H1 (cell line): ENCODE measurements at regions not wholly inside any gene's neighbourhood (a gene's known extent, or its start where the extent isn't known, plus 50 kb on each side); places are given as distances from the start of the nearest gene placed in this dataset.

ENCODE experiments used
- CTCF ChIA-PET: fragments of 300-600 bp; sonication (Branson Sonifier 250); formaldehyde crosslinking; loops from one replicate; lab custom pipeline; 2021; ENCODE audit not compliant: partially characterized antibody; lab: Charles Lee
- POLR2A ChIA-PET: fragments of 300-600 bp; sonication (Branson Sonifier 250); formaldehyde crosslinking; loops from one replicate; lab custom pipeline; 2021; ENCODE audit warnings: inconsistent platforms; ENCODE audit not compliant: partially characterized antibody; lab: Charles Lee
- DNase-seq, 2 experiments: peaks; one replicate each; pipeline versions ENCODE4 v3.0.0 to v3.0.0-alpha.2; 2010 to 2022; ENCODE audit warnings: low spot score in 2 of 2, low read depth in 1 of 2, mixed read lengths in 1 of 2
- FAIRE-seq: peaks from 2 replicates; lab custom pipeline; 2011; peaks lifted over from hg19 to GRCh38; lab: Jason Lieb, UNC
- H2AFZ ChIP-seq: 2 replicates; pipeline ENCODE4 v1.8.1; 2012; ENCODE audit warnings: low read length, inconsistent platforms
- H2AK5ac ChIP-seq: 2 replicates; pipeline ENCODE4 v1.6.1; 2013; ENCODE audit warnings: low read depth, low read length
- H2BK120ac ChIP-seq: replicated peaks from 2 replicates; pipeline ENCODE3; 2013; ENCODE audit warnings: low read depth, low read length, inconsistent platforms
- H2BK12ac ChIP-seq: 2 replicates; pipeline ENCODE4 v1.6.1; 2013; ENCODE audit warnings: low read depth, low read length
- H2BK15ac ChIP-seq: 2 replicates; pipeline ENCODE4 v1.6.1; 2013; ENCODE audit warnings: low read length
- H2BK20ac ChIP-seq: 2 replicates; pipeline ENCODE4 v1.6.1; 2013; ENCODE audit warnings: low read length
- H2BK5ac ChIP-seq: 2 replicates; pipeline ENCODE4 v1.6.1; 2013; ENCODE audit warnings: low read depth, low read length
- H3K14ac ChIP-seq: 2 replicates; pipeline ENCODE4 v1.6.1; 2013; ENCODE audit warnings: inconsistent platforms; ENCODE audit not compliant: insufficient read length
- H3K18ac ChIP-seq: 2 replicates; pipeline ENCODE4 v1.6.1; 2013; ENCODE audit warnings: low read length; ENCODE audit errors: extremely low read depth
- H3K23ac ChIP-seq: 2 replicates; pipeline ENCODE4 v1.6.1; 2013; ENCODE audit warnings: inconsistent platforms; ENCODE audit not compliant: insufficient read length
- H3K23me2 ChIP-seq: 2 replicates; pipeline ENCODE4 v1.6.1; 2013; ENCODE audit warnings: low read depth, low read length
- H3K27ac ChIP-seq: 2 replicates; pipeline ENCODE4 v1.6.1; 2011; ENCODE audit warnings: low read depth, low read length, inconsistent platforms
- H3K27me3 ChIP-seq, 4 experiments: replicated peaks in 1 of 4; 1 replicate in 1 of 4; 2 replicates in 3 of 4; pipeline versions ENCODE4 v1.6.1 to v1.8.1; 2011 to 2013; ENCODE audit warnings: low read length in 3 of 4, mild to moderate bottlenecking in 3 of 4, inconsistent platforms in 2 of 4, mixed read lengths in 2 of 4, moderate library complexity in 1 of 4; ENCODE audit not compliant: control insufficient read depth in 3 of 4, insufficient read depth in 3 of 4; ENCODE audit errors: extremely low read depth in 1 of 4
- H3K36me3 ChIP-seq, 4 experiments: 2 replicates each; pipeline versions ENCODE4 v1.6.1 to v1.8.1; 2011 to 2013; ENCODE audit warnings: mild to moderate bottlenecking in 4 of 4, low read length in 3 of 4, moderate library complexity in 2 of 4, control low read depth in 1 of 4, inconsistent platforms in 1 of 4; ENCODE audit not compliant: insufficient read depth in 4 of 4, control insufficient read depth in 2 of 4
- H3K4ac ChIP-seq: replicated peaks from 2 replicates; pipeline ENCODE3; 2013; ENCODE audit warnings: low read length, low read depth, mixed read lengths, inconsistent platforms; ENCODE audit not compliant: insufficient read length
- H3K4me1 ChIP-seq, 4 experiments: replicated peaks in 1 of 4; 1 replicate in 1 of 4; 2 replicates in 3 of 4; pipeline versions ENCODE4 v1.6.1 to v1.8.1; 2011 to 2013; ENCODE audit warnings: low read length in 3 of 4, inconsistent platforms in 2 of 4, mixed read lengths in 1 of 4; ENCODE audit not compliant: insufficient read depth in 4 of 4, control insufficient read depth in 3 of 4
- H3K4me2 ChIP-seq, 2 experiments: 2 replicates each; pipeline versions ENCODE4 v1.6.1 to v1.8.1; 2011 to 2013; ENCODE audit warnings: low read depth in 2 of 2, low read length in 2 of 2, control low read depth in 1 of 2, inconsistent platforms in 1 of 2, mild to moderate bottlenecking in 1 of 2; ENCODE audit not compliant: insufficient read depth in 1 of 2
- H3K4me3 ChIP-seq, 4 experiments: fragments of 200-600, 300-600 bp in 1 of 4; sonication (generic), shearing (Covaris generic), sonication (Bioruptor Twin) in 1 of 4; 2 replicates each; pipeline versions ENCODE4 v1.5.1 to v1.8.1; 2011 to 2016; ENCODE audit warnings: low read length in 4 of 4, low read depth in 3 of 4, control low read depth in 2 of 4, inconsistent platforms in 2 of 4, mild to moderate bottlenecking in 2 of 4, mixed read lengths in 1 of 4, moderate library complexity in 1 of 4; ENCODE audit not compliant: insufficient read depth in 2 of 4; ENCODE audit errors: extremely low read depth in 1 of 4
- H3K56ac ChIP-seq: replicated peaks from 2 replicates; pipeline ENCODE3; 2013; ENCODE audit warnings: low read depth, mild to moderate bottlenecking, mixed read lengths, low read length, inconsistent platforms; ENCODE audit not compliant: insufficient read length
- H3K79me1 ChIP-seq: 2 replicates; pipeline ENCODE4 v1.6.1; 2013; ENCODE audit warnings: low read depth, low read length, control low read depth
- H3K79me2 ChIP-seq, 2 experiments: 2 replicates each; pipeline versions ENCODE4 v1.6.1 to v1.8.1; 2012 to 2013; ENCODE audit warnings: low read length in 2 of 2, mild to moderate bottlenecking in 2 of 2, inconsistent platforms in 1 of 2; ENCODE audit not compliant: insufficient read depth in 2 of 2, control insufficient read depth in 1 of 2
- H3K9ac ChIP-seq, 4 experiments: replicated peaks in 1 of 4; 1 replicate in 1 of 4; 2 replicates in 3 of 4; pipeline versions ENCODE4 v1.6.1 to v1.8.1; 2011 to 2013; ENCODE audit warnings: low read depth in 3 of 4, low read length in 3 of 4, control low read depth in 2 of 4, mild to moderate bottlenecking in 2 of 4, moderate library complexity in 2 of 4, inconsistent platforms in 1 of 4; ENCODE audit errors: extremely low read depth in 1 of 4
- H3K9me3 ChIP-seq, 2 experiments: 2 replicates each; pipeline versions ENCODE4 v1.6.1 to v1.8.1; 2012 to 2013; ENCODE audit warnings: mild to moderate bottlenecking in 2 of 2, moderate library complexity in 2 of 2, control low read depth in 1 of 2, inconsistent platforms in 1 of 2, low read depth in 1 of 2, low read length in 1 of 2, mixed read lengths in 1 of 2; ENCODE audit not compliant: insufficient read depth in 2 of 2
- H4K20me1 ChIP-seq, 2 experiments: replicated peaks in 1 of 2; 2 replicates each; pipeline versions ENCODE3 to v1.8.1; 2011 to 2013; ENCODE audit warnings: inconsistent platforms in 2 of 2, low read length in 2 of 2, mild to moderate bottlenecking in 1 of 2; ENCODE audit not compliant: insufficient read depth in 2 of 2, control insufficient read depth in 1 of 2
- H4K5ac ChIP-seq: 2 replicates; pipeline ENCODE4 v1.6.1; 2013; ENCODE audit warnings: low read length, low read depth, mixed read lengths, inconsistent platforms; ENCODE audit not compliant: insufficient read length
- H4K8ac ChIP-seq: 2 replicates; pipeline ENCODE4 v1.8.0; 2013; ENCODE audit warnings: mild to moderate bottlenecking, moderate library complexity, low read length, inconsistent platforms; ENCODE audit not compliant: insufficient read depth; ENCODE audit errors: extremely low read depth
- H4K91ac ChIP-seq: replicated peaks from 2 replicates; pipeline ENCODE3; 2013; ENCODE audit warnings: low read length, mixed read lengths, inconsistent platforms; ENCODE audit not compliant: insufficient read length
- BACH1 ChIP-seq: IDR thresholded peaks from 2 replicates; pipeline ENCODE4 v1.6.1; 2012; ENCODE audit warnings: low read length, improper control_type of control experiment
- BCL11A ChIP-seq, 2 experiments: IDR thresholded peaks; one replicate each; pipeline ENCODE4 v1.6.1; 2011; ENCODE audit warnings: low read depth in 2 of 2, low read length in 2 of 2, mild to moderate bottlenecking in 2 of 2
- CBX8 ChIP-seq: fragments of 300-800, 300-1000 bp; sonication (generic); IDR thresholded peaks from 2 replicates; pipeline ENCODE4 v1.7.1; 2016; ENCODE audit warnings: low read depth, low read length, borderline replicate concordance
- GABPA ChIP-seq: IDR thresholded peaks from 2 replicates; pipeline ENCODE4 v1.6.1; 2011; ENCODE audit warnings: mild to moderate bottlenecking, low read length, moderate library complexity, borderline replicate concordance; ENCODE audit not compliant: insufficient read depth
- GTF2F1 ChIP-seq: IDR thresholded peaks from 2 replicates; pipeline ENCODE4 v1.6.1; 2012; ENCODE audit warnings: low read depth, low read length, improper control_type of control experiment, borderline replicate concordance
- KDM5A ChIP-seq: fragments of 200-600 bp; IDR thresholded peaks from 2 replicates; pipeline ENCODE4 v1.7.1; 2012; ENCODE audit warnings: mild to moderate bottlenecking, low read length, inconsistent platforms, mixed read lengths
- SIN3A ChIP-seq, 2 experiments: IDR thresholded peaks in 1 of 2; conservative IDR thresholded peaks in 1 of 2; 2 replicates each; pipeline ENCODE4 v1.6.1; 2011 to 2012; ENCODE audit warnings: low read length in 2 of 2, improper control_type of control experiment in 1 of 2, low read depth in 1 of 2, mild to moderate bottlenecking in 1 of 2
- SIRT6 ChIP-seq: IDR thresholded peaks from one replicate; pipeline ENCODE4 v1.7.1; 2012; ENCODE audit warnings: low read length, inconsistent platforms
- SP1 ChIP-seq: IDR thresholded peaks from 2 replicates; pipeline ENCODE4 v1.6.1; 2011; ENCODE audit warnings: low read depth, low read length
- WGBS, 2 experiments: shearing (Covaris generic) in 1 of 2; methylation state at CpG; one replicate each; pipeline versions ENCODE4 v1.1.6 to v1.1.7; 2013 to 2015; ENCODE audit warnings: low lambda C conversion rate in 2 of 2, mixed read lengths in 2 of 2, inconsistent platforms in 1 of 2, low coverage in 1 of 2, missing lambda C conversion rate in 1 of 2; ENCODE audit not compliant: insufficient replicate concordance in 2 of 2, insufficient coverage in 1 of 2, insufficient read length in 1 of 2; ENCODE audit errors: extremely low coverage in 1 of 2, missing lambda C conversion rate in 1 of 2; 5-methylcytosine and 5-hydroxymethylcytosine counted together
- TF ChIP-seq, protein P1 (sequence below): IDR thresholded peaks from 2 replicates; pipeline ENCODE4 v1.6.1; 2012; ENCODE audit warnings: low read length, inconsistent platforms

DNA sequence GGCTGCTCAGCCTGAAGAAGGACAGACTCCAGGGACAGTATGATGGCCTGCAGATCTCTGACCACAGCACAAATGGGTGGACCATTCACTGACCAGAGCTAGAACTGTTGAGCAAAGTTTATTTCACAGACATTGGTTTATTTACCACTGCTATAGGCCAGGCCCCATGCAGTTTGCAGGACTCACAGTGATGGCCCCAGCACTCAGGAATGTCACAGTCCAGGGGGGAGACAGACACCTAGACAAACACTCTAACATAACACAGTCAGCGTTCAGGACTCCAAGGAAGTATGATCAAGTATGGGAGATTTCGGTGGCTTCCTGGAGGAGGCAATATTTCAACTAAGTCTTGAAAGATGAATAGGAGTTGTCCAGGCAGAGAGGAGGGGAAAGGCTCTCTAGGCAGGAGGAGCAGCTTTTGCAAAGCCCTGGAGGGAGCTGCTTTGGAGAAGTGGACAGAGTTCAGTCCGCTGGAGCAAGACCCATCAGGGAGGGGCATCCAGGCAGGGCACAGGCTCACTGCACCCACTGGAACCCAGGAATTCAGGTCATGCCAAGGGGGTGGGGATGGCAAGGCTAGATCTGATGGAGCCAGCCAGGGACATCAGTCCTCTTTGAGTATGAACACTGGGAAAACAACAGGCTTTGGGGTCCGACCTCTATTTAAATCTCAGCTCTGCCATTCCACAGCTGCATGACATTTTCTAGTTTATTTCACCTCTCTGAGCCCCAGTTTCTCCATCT lies 454.3 kb downstream of the MATN1 start:
- Histone ChIP-seq H3K23me2 (no peaks in the 10 kb centered on the region; the same call in 1 of the 2 replicates), H4K20me1 (no peaks in the 10 kb centered on the region), H3K23ac (no peak overlapping the region), H4K91ac (no peak overlapping the region), H3K4me2 (no peak overlapping the region), H3K79me1 (no peaks in the 10 kb centered on the region; the same call in 1 of the 2 replicates), H2AK5ac (no peak overlapping the region), H4K5ac (no peak overlapping the region), H3K9me3 (no peaks in the 10 kb centered on the region), H2BK5ac (no peak overlapping the region), H3K4ac (no peak overlapping the region), H3K4me3 (no peak overlapping the region), H3K27ac (no peak overlapping the region), H2AFZ (no peak overlapping the region), H3K14ac (no peak overlapping the region), H2BK20ac (no peak overlapping the region), H3K4me1 (no peaks in the 10 kb centered on the region), H3K79me2 (no peaks in the 10 kb centered on the region), H3K27me3 (no peaks in the 10 kb centered on the region; a peak in 1 of 7 replicates), H4K8ac (no peak overlapping the region), H3K36me3 (no peaks in the 10 kb centered on the region), H3K56ac (no peak overlapping the region), H3K9ac (no peak overlapping the region), H2BK12ac (no peak overlapping the region), H2BK120ac (no peak overlapping the region), H3K18ac (no peak overlapping the region), H2BK15ac (no peak overlapping the region)
- FAIRE-seq (no peak), DNase-seq (no peak)
- CTCF ChIA-PET = interaction anchor here (0.5 to 1.9 kb wide), 5 partner anchors 15 to 133 kb away, joined by 3 to 6 read pairs (median 3); no protein-coding TSS in a partner anchor
- POLR2A ChIA-PET = no interaction called here
- WGBS, 2 experiments = 75% methylated on average over 4 of the region's 4 CpGs; no CpG with 5 or more reads in 1 of the 2 experiments
- TF ChIP-seq SIRT6 (no peak), BCL11A (IDR thresholded peaks at IDR 0.05; ENCODE audit: low read depth in 2 of 2, low read length in 2 of 2) (no peak), SP1 (no peak), GABPA (no peak), CBX8 (no peak), BACH1 (no peak), KDM5A (no peak), GTF2F1 (no peak), SIN3A (conservative IDR thresholded peaks at IDR 0.05 in 1 of 2, IDR thresholded peaks at IDR 0.05 in 1 of 2; ENCODE audit: low read depth in 1 of 2, low read length in 2 of 2) (no peak)
- TF ChIP-seq, protein P1, sequence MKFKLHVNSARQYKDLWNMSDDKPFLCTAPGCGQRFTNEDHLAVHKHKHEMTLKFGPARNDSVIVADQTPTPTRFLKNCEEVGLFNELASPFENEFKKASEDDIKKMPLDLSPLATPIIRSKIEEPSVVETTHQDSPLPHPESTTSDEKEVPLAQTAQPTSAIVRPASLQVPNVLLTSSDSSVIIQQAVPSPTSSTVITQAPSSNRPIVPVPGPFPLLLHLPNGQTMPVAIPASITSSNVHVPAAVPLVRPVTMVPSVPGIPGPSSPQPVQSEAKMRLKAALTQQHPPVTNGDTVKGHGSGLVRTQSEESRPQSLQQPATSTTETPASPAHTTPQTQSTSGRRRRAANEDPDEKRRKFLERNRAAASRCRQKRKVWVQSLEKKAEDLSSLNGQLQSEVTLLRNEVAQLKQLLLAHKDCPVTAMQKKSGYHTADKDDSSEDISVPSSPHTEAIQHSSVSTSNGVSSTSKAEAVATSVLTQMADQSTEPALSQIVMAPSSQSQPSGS = no peak
